NCI-H446 treated with DMSO at 0.1 percent for 48 hours (cell line): ENCODE measurements at regions not wholly inside any gene's neighbourhood (a gene's known extent, or its start where the extent isn't known, plus 50 kb on each side); places are given as distances from the start of the nearest gene placed in this dataset.
"Not testable (repeated sequence)": the region's sequence is repeated elsewhere in the genome, so short reads cannot be mapped to it uniquely, and the experiment has no call there.

Source experiments
- DNase-seq: peaks from one replicate; lab custom pipeline; 2025; lab: John Stamatoyannopoulos, UW

DNA sequence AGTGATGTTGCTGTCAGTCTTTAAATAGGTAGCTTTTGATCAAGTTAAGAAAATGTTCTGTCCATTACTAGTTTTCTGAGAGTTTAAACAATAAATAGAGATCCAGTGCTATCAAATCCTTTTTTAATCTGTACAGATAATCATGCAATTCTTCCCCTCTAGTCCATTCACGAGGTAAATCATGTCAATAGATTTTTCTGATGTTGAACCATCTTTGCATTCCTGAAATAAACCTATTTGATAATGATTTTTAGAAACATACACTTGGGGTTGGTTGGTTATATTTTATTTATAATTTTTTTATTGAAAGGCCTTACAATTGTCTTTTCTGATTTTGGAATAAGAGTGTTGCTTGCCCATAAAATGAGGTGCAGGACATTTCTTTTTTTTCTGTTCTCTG lies 95.0 kb downstream of the FAM53A start:
- no peak for DNase-seq

DNA sequence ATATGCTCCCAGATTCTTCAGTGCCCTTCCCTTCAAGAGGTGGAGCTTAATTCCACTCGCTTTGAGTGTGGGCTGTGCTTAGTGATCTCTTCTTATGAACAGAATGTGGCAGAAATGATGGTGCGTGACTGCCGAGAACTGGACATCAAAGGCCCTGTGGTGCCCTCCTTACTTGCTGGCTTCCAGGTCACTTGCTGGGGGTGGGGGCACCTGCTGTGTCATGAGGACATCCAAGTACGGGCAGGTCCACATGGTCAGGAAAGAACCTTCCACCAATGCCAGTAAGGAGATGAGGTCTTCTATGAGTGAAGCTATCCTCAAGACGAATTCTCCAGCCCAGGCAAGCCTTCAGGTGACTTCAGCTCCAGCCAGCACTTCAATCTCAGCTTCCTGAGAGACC lies 95.8 kb downstream of the FAM53A start:
- DNase-seq: no peak

- DNase-seq: no peak
Observed at GRCh38 chr4:1584498-1584897, 99.6 kb downstream of the FAM53A start.

DNA sequence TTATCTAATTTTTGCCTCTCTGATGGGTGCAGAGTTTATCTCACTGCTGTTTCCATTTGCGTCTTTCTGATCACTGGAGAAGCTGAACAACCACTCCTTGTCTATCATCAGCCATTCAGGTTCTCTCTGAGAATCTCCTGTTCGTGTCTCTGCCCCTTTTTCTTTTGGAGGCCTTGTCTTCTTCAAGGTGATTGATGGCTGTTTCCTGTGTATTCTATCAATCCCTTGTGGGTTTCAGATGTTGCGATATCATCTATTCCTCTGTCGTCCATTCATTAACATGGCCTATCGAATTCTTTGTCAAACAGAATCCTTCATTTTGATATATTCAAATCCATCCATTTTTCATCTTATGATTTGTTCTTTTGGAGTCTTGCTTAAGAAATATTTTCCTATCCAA lies 100.3 kb downstream of the FAM53A start:
- no peak for DNase-seq

- no peak for DNase-seq
Observed at GRCh38 chr4:1583051-1583785, 100.9 kb downstream of the FAM53A start.

- no peak for DNase-seq
Observed at GRCh38 chr4:1582227-1582626, 101.9 kb downstream of the FAM53A start.

GRCh38 chr4:1581164-1581894 lies 102.8 kb downstream of the FAM53A start:
- not testable (repeated sequence) for DNase-seq

GRCh38 chr4:1580692-1581012 lies 103.5 kb downstream of the FAM53A start:
- not testable (repeated sequence) for DNase-seq

GRCh38 chr4:1579901-1580691 lies 104.0 kb downstream of the FAM53A start:
- DNase-seq: no peak

DNA sequence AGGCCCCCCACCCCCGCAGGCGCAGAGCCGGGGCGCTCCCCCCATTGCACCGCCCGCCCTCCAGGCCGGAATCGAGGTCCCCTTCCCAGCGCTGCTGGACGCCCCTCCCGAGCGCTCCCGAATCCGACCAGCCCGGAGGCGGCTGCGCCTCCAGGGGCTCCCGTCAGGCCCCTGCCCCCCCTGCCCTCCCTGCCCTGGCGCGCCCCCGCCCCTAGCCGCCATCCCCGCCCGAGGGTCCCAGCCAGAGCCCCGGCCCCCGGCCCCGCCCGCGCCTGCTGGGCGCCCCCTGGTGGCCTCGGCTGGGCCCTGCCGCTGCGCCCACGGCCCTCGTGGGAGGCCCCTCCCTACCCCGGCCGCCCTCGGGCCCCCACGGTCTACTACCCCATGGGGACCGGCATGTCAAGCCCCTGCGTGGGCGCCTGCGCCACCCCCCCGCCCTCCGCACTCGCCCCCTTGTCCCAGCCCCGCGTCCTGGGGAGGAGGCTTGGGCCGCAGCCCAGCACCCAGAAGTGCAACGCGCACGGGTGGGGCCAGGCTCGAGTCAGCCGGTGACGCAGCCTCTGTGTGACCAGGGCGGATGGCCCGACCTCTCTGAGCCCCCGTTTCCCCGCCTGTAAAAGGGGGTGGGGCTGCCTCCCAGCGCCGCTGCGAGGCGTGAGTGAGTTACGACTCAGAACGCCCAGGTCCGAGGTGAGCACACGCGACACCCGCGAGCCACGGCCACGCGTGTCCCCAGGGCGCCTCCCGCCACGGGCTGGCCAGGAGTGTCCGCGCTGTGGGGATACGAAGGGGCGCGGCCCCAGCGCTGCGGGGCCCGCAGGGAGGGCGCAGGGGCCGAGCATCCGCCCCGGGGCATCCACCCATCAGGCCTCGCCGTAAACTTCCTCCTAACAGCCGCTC lies 104.9 kb downstream of the FAM53A start:
- no peak for DNase-seq

DNA sequence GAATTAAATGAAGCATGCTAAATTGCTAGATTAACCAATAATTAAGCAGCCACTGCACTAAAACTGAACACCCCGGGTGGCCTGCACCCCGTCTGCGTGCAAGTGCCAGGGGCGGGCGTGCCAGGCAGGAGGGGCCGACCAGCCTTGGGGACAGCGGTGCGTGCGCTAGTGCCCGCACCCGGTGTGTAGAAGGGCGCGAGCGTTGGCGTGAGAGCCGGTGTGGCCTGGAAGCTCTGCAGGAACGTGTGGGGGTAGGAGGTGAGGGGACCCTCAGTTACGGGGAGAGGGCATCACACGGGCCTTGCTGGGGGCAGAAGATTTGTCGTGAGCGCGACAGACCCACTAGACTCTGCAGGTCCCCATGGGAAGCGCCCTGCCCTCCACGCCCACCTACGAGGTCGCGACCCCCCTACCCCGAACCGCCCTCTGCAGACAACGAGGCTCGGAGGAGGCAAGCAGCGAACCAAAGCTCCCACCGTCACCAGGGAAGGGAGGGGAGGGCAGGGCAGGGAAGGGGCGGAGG lies 105.8 kb downstream of the FAM53A start:
- no peak for DNase-seq

DNA sequence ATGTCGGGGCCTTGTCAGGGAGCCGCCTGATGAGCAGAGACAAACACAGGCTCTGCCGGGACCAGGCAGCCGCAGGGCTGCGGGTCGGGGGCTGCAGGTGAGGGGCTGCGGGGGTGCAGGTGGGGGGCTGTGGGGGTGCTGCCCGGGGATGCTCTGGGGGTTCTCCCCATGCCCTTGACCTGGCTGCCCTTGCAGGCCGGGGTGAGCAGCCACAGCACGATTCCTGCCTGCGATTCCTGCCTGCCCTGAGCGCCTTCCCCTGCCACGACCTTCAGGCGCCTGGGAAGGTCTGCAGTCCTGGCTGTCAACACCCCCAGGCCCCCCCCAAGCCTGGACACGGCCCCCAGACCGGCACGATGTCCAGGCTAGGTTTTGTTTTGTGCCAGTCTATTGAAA lies 106.3 kb downstream of the FAM53A start:
- DNase-seq: no peak

DNA sequence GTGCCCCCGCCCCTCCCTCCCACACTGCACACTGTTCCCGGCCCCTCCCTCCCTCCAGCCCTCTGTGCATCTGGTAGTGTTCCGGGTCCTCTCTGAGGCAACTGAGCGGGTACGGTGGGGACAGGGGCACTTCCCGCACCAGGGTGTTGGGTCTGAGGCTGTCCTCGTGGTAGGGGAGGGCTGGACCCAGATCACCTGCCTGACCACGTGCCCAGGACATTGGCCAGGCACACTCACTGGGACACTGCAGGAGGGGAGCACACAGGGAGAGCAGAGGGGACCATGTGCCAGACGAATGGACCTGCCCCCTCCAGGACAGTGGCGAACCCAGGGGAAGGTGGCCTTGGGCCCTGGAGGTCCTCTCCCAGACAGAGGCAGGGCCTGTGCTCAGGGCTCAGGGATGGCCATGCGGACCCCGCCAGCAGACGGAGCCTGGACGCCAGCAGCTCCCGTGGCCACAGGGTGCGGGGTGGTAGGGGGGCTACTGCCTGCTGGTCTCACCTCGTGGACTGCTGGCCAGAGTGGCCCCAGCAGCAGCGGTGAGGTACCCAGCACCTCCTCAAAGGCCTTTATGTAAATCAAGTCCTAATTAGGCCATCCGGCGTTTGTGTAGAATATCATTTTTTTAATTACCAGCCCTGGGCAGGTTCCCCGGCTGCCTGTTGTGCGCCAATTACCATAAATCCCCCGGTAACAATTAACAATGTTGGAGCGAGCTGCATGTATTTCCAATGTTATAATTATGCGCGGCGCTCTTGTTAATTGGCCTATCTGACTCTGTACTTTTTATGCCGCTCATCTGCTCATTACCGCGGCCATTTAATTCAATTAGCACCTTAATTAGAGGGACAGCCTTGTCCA lies 106.9 kb downstream of the FAM53A start:
- DNase-seq: no peak

- DNase-seq: no peak
Observed at GRCh38 chr4:1576304-1576960, 107.7 kb downstream of the FAM53A start.

GRCh38 chr4:1575418-1576303 lies 108.5 kb downstream of the FAM53A start:
- no peak for DNase-seq

DNA sequence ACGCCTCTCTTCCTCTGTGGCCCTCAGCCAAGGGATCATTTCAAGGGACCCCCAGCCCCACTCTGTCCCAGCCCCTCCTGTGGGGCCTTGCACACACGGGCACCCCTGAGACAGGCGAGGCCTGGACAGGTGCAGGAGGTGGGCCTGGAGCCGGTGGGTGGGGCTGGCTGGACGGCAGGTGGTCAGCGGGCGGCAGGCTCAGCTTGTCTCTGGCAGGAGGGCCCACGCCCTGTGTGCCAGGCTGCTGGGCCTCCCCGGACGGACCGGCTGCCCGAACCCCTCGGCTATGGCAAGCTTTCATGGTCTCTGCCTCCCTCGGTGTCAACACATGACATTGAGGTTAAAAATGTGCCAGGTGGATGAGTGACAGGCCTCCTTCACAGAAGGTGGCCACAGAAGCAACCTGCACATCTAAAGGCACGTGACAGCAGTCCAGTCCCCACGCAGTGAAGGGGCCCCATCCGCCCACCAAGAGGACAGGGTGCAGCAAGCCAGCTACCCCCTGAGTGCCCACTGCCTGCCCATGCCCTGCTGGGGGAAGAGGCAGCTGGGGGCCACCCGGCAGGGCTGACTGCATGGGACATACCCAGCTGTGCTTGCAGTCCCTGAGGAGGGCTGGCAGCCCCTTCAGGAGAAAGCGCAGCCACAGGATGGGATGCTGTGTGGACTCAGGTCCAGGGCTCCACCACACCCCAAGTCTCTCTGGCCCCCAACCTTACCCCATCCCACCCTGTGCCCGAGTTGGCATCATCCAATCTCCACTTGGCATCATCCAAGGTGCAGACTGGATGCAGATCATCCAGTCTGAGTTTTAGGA lies 109.3 kb downstream of the FAM53A start:
- DNase-seq: no peak

DNA sequence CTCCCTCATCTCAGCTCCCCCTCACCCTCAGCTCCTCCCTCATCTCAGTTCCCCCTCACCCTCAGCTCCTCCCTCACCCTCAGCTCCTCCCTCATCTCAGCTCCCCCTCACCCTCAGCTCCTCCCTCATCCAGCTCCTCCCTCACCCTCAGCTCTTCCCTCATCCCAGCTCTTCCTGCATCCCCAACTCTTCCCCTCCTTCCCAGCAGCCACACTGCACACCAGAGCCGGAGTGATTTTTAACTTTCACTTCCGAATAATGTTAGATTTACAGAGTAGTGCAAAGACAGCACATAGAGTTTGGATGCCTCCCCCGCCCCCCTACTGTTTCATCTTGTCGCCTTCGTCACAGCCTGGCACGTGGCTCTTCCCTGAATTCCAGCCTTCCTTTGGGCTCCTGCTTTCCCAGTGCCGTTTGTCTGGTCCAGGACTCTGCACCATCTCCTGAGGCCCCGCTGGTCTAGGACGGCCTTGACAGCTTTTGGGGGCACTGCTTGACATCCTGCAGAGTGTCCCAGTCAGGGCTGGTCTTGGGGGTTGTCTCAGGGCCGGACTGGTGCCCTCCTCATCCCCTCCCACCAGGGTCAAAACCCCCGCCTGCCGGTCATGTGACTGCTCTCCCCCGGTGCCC lies 110.2 kb downstream of the FAM53A start:
- no peak for DNase-seq
